GM13976 (cell line): ENCODE measurements at regions not wholly inside any gene's neighbourhood (a gene's known extent, or its start where the extent isn't known, plus 50 kb on each side); places are given as distances from the start of the nearest gene placed in this dataset.

Source experiments
- DNase-seq: peaks from one replicate; pipeline ENCODE4 v3.0.0; 2012; ENCODE audit warnings: low spot score
- CTCF ChIP-seq: IDR thresholded peaks from 2 replicates; pipeline ENCODE4 v1.5.1; 2012; ENCODE audit warnings: borderline replicate concordance, mild to moderate bottlenecking; ENCODE audit not compliant: insufficient read depth; ENCODE audit errors: extremely low read depth, missing control alignments, control extremely low read depth
- in situ Hi-C: fragments of 300-500 bp; cut with MboI; formaldehyde crosslinking; loops from one replicate; pipeline ENCODE4 v1.12.0; 2022; ENCODE audit warnings: low sequenced_read_pairs, mixed read lengths, inconsistent platforms; ENCODE audit not compliant: unreplicated experiment

DNA sequence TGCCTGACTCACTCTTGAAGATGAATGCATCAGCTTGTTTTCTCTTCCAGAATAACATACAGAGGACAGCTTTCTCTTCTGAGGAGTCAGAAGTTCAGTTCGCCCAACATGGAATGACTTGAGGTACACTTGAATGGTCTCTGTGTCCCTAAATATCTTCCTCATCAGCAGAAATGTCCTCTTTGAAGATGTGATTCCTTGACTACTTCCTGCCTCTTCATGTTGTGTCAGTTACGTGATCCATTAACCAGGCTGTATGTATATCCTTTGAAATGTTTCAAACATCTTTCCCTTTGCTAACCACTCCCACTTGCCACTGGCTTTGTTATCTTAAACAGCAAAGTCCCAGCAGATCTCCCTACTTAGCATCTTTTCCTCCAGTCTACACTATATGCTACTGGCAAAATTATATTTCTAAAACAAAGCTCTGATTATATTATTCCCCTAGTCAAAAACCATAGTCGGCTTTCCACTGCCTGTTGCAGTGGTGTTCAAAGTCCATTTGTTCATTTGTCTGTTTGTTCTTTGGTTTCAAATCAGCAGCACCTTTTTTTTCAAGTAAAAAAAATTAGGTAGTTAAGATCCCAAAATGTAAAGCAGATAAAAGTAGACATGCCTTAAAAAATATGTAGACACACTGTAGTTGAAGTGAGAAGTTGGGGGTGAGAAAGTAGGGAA is 82.1 kb upstream of the PAK3 start:
- DNase-seq, result no peak
- no peak for TF ChIP-seq CTCF
- in situ Hi-C loops, result no loop called here

GRCh38 chrX:111010111-111010510 is 85.9 kb upstream of the PAK3 start:
- in situ Hi-C loops, result no loop called here
- TF ChIP-seq CTCF, result no peak
- DNase-seq, result no peak

GRCh38 chrX:111009256-111009655 is 86.7 kb upstream of the PAK3 start:
- in situ Hi-C loops, result no loop called here
- no peak for TF ChIP-seq CTCF
- no peak for DNase-seq

DNA sequence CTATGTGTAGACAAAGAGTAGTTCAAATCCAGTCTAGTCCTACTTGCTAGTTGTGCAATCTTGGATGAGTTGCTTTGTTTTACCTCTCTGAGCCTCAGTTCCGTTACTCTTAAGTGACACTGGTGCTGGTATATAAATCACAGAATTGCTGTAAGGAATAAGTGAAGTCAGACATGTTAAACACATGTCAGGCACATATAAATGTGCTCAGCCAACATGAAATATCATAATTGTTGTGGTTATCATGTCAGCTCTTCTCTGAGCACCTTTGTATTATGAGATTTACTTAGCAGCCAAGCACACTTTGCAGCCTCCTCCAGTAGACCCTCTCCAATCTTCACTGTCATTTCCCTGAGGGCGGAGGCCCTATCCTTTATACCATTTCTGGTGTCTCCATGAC is 87.9 kb upstream of the PAK3 start:
- no peak for DNase-seq
- in situ Hi-C loops, result no loop called here
- TF ChIP-seq CTCF, result no peak

DNA sequence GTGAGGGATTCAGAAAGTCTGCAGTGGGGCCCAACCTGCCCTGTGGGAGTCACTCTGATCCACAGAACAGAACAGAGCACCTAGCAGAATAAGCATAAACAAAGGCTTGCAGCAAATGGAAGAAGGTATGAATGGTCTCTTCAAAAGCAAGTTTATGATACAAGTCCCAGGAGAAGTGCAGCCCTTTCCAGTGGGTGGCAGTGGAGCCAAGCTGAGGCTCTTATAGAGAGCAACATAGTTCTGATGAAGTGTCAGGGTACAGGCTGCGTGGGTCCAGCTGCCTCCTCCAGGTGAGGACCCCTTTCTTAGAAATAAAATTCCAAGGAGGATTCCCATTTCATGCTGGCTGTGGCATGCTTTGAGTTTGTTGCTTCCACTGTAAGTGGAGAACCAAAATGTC is 88.8 kb upstream of the PAK3 start:
- in situ Hi-C loops, result no loop called here
- no peak for TF ChIP-seq CTCF
- DNase-seq, result no peak

DNA sequence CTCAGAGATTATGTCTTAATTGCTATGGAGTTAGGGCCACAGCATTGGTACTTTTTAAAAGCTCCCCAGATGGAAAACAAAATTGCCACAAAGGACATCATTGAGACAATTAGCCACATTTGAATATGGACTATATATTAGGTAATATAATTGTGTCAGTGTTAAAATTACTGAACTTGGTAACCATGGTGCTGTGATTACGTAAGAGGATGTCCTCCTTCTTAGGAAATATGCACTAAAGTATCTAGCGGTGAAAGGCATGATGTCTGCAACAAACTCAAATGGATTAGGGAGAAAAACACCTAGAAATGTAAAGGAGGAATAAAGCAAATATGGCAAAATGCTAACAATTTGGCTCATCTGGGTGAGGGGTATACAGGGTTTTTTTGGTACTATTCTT is 89.9 kb upstream of the PAK3 start:
- TF ChIP-seq CTCF, result no peak
- in situ Hi-C loops, result no loop called here
- no peak for DNase-seq
